Fibroblast of lung (primary cell): ENCODE measurements at regions not wholly inside any gene's neighbourhood (a gene's known extent, or its start where the extent isn't known, plus 50 kb on each side); places are given as distances from the start of the nearest gene placed in this dataset.

Experiments
- DNase-seq, 2 donors: peaks; one replicate each; pipeline versions ENCODE4 v3.0.0 to v3.0.0-alpha.2; 2010; ENCODE audit warnings: low read depth in 2 of 2
- H2AFZ ChIP-seq: 2 replicates; pipeline ENCODE4 v1.5.1; 2012; ENCODE audit warnings: low read length, control low read depth, inconsistent platforms
- H3K27ac ChIP-seq: 2 replicates; pipeline ENCODE4 v1.5.1; 2011; ENCODE audit warnings: low read length, control low read depth; ENCODE audit not compliant: insufficient read depth
- H3K27me3 ChIP-seq: 2 replicates; pipeline ENCODE4 v1.5.1; 2011; ENCODE audit warnings: mild to moderate bottlenecking, low read length; ENCODE audit not compliant: control insufficient read depth, insufficient read depth
- H3K36me3 ChIP-seq: 2 replicates; pipeline ENCODE4 v1.5.1; 2011; ENCODE audit warnings: low read length; ENCODE audit not compliant: control insufficient read depth, insufficient read depth
- H3K4me1 ChIP-seq: 2 replicates; pipeline ENCODE4 v1.5.1; 2011; ENCODE audit warnings: low read length; ENCODE audit not compliant: control insufficient read depth, insufficient read depth; ENCODE audit errors: extremely low read depth
- H3K4me2 ChIP-seq: 2 replicates; pipeline ENCODE4 v1.5.1; 2011; ENCODE audit warnings: low read length, control low read depth; ENCODE audit not compliant: insufficient read depth; ENCODE audit errors: extremely low read depth
- H3K4me3 ChIP-seq, 4 experiments: fragments of 200-600 bp in 1 of 4; sonication (generic) in 1 of 4; replicated peaks in 1 of 4; 2 replicates each; pipeline ENCODE4 v1.5.1; 2011 to 2016; ENCODE audit warnings: low read length in 4 of 4, low read depth in 3 of 4, mild to moderate bottlenecking in 3 of 4, control low read depth in 2 of 4, inconsistent platforms in 1 of 4, mixed read lengths in 1 of 4; ENCODE audit not compliant: insufficient read depth in 1 of 4; ENCODE audit errors: control extremely low read depth in 1 of 4
- H3K79me2 ChIP-seq: 2 replicates; pipeline ENCODE4 v1.5.1; 2012; ENCODE audit warnings: mild to moderate bottlenecking, low read length, inconsistent platforms; ENCODE audit not compliant: control insufficient read depth, insufficient read depth
- H3K9ac ChIP-seq: 2 replicates; pipeline ENCODE4 v1.5.1; 2011; ENCODE audit warnings: mild to moderate bottlenecking, low read length, control low read depth; ENCODE audit not compliant: insufficient read depth
- H3K9me3 ChIP-seq: 2 replicates; pipeline ENCODE4 v1.5.1; 2012; ENCODE audit warnings: low read depth, low read length; ENCODE audit not compliant: control insufficient read depth, insufficient read depth
- H4K20me1 ChIP-seq: 2 replicates; pipeline ENCODE4 v1.5.1; 2011; ENCODE audit warnings: low read length; ENCODE audit not compliant: control insufficient read depth, insufficient read depth; ENCODE audit errors: extremely low read depth
- EZH2 ChIP-seq: IDR thresholded peaks from 2 replicates; pipeline ENCODE4 v1.5.1; 2012; ENCODE audit warnings: low read length, control low read depth, mild to moderate bottlenecking; ENCODE audit errors: missing control alignments
- TF ChIP-seq, protein P1 (sequence below), 2 donors: IDR thresholded peaks in 1 of 2; conservative IDR thresholded peaks in 1 of 2; 1 replicate in 1 of 2; 2 replicates in 1 of 2; pipeline ENCODE4 v1.5.1; 2011 to 2012; ENCODE audit warnings: low read length in 2 of 2, control low read depth in 1 of 2, inconsistent platforms in 1 of 2, low read depth in 1 of 2, mild to moderate bottlenecking in 1 of 2

DNA sequence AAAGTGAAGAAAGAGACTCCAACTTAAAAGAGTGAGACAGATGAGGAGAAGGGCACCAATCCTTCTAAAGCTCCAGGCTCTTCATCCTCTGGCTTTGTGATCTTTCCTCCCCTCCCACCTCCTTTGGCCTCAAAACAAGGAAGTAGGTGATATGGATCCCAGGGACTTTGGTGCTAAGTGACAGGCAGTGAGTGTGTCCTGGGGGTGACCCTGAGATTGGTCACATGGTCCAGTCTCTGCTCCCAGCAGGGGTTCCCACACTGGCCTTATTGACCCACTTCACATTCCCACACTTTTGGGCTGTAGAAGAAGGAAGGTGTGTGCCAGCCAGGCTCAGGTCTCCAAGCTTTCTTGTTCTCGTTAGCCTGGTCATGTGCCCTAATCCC is 401.2 kb upstream of the PROX1 start:
- H3K9ac ChIP-seq: no peak overlapping the region
- H3K36me3 ChIP-seq: no peaks in the 10 kb centered on the region
- H3K4me2 ChIP-seq: no peak overlapping the region
- H3K79me2 ChIP-seq: no peaks in the 10 kb centered on the region
- no peak for DNase-seq
- no peaks in the 10 kb centered on the region for H3K27me3 ChIP-seq
- H3K4me1 ChIP-seq: no peaks in the 10 kb centered on the region
- H4K20me1 ChIP-seq: no peaks in the 10 kb centered on the region
- H3K9me3 ChIP-seq: no peaks in the 10 kb centered on the region
- no peak overlapping the region for H3K4me3 ChIP-seq
- no peak overlapping the region for H2AFZ ChIP-seq
- TF ChIP-seq, protein P1, sequence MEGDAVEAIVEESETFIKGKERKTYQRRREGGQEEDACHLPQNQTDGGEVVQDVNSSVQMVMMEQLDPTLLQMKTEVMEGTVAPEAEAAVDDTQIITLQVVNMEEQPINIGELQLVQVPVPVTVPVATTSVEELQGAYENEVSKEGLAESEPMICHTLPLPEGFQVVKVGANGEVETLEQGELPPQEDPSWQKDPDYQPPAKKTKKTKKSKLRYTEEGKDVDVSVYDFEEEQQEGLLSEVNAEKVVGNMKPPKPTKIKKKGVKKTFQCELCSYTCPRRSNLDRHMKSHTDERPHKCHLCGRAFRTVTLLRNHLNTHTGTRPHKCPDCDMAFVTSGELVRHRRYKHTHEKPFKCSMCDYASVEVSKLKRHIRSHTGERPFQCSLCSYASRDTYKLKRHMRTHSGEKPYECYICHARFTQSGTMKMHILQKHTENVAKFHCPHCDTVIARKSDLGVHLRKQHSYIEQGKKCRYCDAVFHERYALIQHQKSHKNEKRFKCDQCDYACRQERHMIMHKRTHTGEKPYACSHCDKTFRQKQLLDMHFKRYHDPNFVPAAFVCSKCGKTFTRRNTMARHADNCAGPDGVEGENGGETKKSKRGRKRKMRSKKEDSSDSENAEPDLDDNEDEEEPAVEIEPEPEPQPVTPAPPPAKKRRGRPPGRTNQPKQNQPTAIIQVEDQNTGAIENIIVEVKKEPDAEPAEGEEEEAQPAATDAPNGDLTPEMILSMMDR (conservative IDR thresholded peaks at IDR 0.05 in 1 of 2, IDR thresholded peaks at IDR 0.05 in 1 of 2; ENCODE audit: low read depth in 1 of 2, low read length in 2 of 2): no peak
- no peak for TF ChIP-seq EZH2
- H3K27ac ChIP-seq: no peak overlapping the region

DNA sequence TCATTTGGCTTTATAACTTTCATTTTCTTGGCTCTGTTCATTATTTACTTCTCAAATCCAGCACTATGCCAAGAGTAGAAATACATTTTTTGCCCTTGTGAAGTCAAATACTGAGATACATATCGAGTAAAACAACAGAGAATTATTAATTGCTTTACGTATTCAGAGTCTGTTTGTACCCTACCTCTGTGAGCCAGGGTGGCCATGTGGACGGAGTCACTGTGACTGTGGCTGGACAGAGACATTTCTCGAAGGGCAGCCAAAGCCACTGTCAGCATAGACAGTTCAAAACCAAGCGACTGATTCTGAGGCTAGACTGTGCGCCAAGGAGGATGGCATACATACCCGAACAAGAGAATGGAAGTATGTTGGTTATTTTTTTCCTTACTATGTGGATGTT is 391.0 kb upstream of the PROX1 start:
- no peak for DNase-seq
- H3K4me3 ChIP-seq: no peak overlapping the region
- H2AFZ ChIP-seq: no peak overlapping the region
- H3K4me1 ChIP-seq: no peaks in the 10 kb centered on the region
- no peak overlapping the region for H3K9ac ChIP-seq
- no peaks in the 10 kb centered on the region for H3K9me3 ChIP-seq
- no peaks in the 10 kb centered on the region for H3K79me2 ChIP-seq
- no peaks in the 10 kb centered on the region for H3K27me3 ChIP-seq
- H3K27ac ChIP-seq: no peak overlapping the region
- H3K4me2 ChIP-seq: no peak overlapping the region
- TF ChIP-seq, protein P1 (conservative IDR thresholded peaks at IDR 0.05 in 1 of 2, IDR thresholded peaks at IDR 0.05 in 1 of 2; ENCODE audit: low read depth in 1 of 2, low read length in 2 of 2): no peak
- no peak for TF ChIP-seq EZH2
- no peaks in the 10 kb centered on the region for H3K36me3 ChIP-seq
- H4K20me1 ChIP-seq: no peaks in the 10 kb centered on the region

DNA sequence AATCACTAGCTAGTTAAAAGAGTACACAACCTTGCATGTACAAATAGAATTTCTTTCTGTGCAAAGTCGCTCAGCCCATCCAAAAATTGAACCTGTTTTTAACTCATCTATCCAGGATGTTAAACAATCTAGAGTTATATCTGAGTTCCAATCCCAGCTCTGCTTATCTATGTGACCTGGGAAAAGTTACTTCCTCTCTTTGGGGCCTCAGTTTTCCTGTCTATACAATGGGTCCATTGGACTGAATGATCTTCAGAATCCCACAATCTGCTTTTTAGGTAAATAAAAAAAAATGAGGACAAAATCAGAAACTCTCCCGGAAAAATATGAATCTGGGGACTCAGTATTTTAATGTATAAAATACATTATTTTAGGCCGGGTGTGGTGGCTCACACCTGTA is 389.5 kb upstream of the PROX1 start:
- DNase-seq: no peak
- Histone ChIP-seq H3K4me1 (no peaks in the 10 kb centered on the region), H3K4me2 (no peak overlapping the region), H3K9ac (no peak overlapping the region), H2AFZ (no peak overlapping the region), H3K9me3 (no peaks in the 10 kb centered on the region), H3K4me3 (no peak overlapping the region), H3K79me2 (no peaks in the 10 kb centered on the region), H3K27ac (no peak overlapping the region), H3K36me3 (no peaks in the 10 kb centered on the region), H4K20me1 (no peaks in the 10 kb centered on the region), H3K27me3 (no peaks in the 10 kb centered on the region)
- TF ChIP-seq EZH2: no peak
- TF ChIP-seq, protein P1 (conservative IDR thresholded peaks at IDR 0.05 in 1 of 2, IDR thresholded peaks at IDR 0.05 in 1 of 2; ENCODE audit: low read depth in 1 of 2, low read length in 2 of 2): no peak
